Progenitor cell of endocrine pancreas (in vitro differentiated cells): ENCODE measurements at regions not wholly inside any gene's neighbourhood (a gene's known extent, or its start where the extent isn't known, plus 50 kb on each side); places are given as distances from the start of the nearest gene placed in this dataset.

Experiments used
- DNase-seq: peaks from one replicate; pipeline ENCODE4 v3.0.0; 2021; ENCODE audit warnings: low spot score; ENCODE audit not compliant: unreplicated experiment
- H3K27ac Mint-ChIP-seq: 2 replicates; pipeline ENCODE4 v1.8.0; 2021; ENCODE audit warnings: mild to moderate bottlenecking, moderate library complexity, mixed read lengths
- H3K27me3 Mint-ChIP-seq: 2 replicates; pipeline ENCODE4 v1.8.0; 2021; ENCODE audit warnings: mixed read lengths
- H3K36me3 Mint-ChIP-seq: 2 replicates; pipeline ENCODE4 v1.8.0; 2022; ENCODE audit warnings: mixed read lengths; ENCODE audit not compliant: insufficient read depth
- H3K4me1 Mint-ChIP-seq: 2 replicates; pipeline ENCODE4 v1.8.0; 2021; ENCODE audit warnings: low read depth, mixed read lengths
- H3K4me3 Mint-ChIP-seq: 2 replicates; pipeline ENCODE4 v1.8.0; 2021; ENCODE audit warnings: low read depth, mild to moderate bottlenecking, moderate library complexity, mixed read lengths
- H3K9me3 Mint-ChIP-seq: 2 replicates; pipeline ENCODE4 v1.8.0; 2021; ENCODE audit warnings: low read depth, mixed read lengths
- TF ChIP-seq, protein P1 (sequence below): fragments of 200-600 bp; sonication (generic); IDR thresholded peaks from one replicate; pipeline ENCODE4 v1.5.0; 2021; ENCODE audit warnings: antibody characterized with exemption, mild to moderate bottlenecking; ENCODE audit not compliant: unreplicated experiment

DNA sequence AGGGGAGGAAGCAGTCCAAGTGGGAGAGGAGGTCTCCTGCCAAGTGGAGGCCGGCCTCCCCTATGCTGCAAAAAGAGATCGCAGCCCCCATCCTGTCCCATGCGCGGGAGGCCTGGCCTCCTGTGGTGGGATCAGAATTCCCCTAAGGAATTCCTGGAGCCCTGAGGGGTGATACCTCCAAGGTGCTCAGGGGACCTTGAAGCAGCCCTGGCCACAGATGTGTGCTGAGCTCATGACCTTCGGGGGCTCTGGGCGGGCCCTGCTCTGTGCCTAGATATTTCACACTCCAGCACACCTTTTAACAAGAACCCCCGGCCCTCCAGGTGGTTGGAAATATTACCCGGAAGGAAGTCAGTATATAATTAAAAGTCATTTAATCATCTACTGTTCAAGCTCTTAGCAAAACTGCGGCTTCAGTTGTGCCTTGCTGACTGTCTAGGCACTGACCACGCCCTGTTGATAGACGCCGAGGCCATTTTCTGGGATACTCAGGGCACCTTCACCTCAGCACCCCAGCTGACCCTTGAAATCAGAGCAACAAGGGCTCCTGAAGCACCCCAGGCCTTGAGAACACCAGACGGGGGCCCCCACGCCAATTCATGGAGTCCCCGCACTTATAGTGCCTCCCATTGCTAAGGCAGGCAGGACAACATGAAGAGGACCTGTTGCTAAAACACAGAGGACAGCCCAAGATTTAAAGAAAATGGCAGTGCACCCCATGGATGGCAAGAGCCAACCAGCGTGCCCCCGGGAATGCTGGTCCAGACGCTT is 119.1 kb downstream of the NDUFA10 start:
- Mint-ChIP-seq H3K27me3 (peaks cover 6% of the 10 kb centered on the region), H3K4me1 (no peaks in the 10 kb centered on the region), H3K27ac (no peak overlapping the region), H3K4me3 (no peak overlapping the region), H3K9me3 (no peaks in the 10 kb centered on the region), H3K36me3 (no peaks in the 10 kb centered on the region)
- TF ChIP-seq, protein P1, sequence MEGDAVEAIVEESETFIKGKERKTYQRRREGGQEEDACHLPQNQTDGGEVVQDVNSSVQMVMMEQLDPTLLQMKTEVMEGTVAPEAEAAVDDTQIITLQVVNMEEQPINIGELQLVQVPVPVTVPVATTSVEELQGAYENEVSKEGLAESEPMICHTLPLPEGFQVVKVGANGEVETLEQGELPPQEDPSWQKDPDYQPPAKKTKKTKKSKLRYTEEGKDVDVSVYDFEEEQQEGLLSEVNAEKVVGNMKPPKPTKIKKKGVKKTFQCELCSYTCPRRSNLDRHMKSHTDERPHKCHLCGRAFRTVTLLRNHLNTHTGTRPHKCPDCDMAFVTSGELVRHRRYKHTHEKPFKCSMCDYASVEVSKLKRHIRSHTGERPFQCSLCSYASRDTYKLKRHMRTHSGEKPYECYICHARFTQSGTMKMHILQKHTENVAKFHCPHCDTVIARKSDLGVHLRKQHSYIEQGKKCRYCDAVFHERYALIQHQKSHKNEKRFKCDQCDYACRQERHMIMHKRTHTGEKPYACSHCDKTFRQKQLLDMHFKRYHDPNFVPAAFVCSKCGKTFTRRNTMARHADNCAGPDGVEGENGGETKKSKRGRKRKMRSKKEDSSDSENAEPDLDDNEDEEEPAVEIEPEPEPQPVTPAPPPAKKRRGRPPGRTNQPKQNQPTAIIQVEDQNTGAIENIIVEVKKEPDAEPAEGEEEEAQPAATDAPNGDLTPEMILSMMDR: no peak
- no peak for DNase-seq

DNA sequence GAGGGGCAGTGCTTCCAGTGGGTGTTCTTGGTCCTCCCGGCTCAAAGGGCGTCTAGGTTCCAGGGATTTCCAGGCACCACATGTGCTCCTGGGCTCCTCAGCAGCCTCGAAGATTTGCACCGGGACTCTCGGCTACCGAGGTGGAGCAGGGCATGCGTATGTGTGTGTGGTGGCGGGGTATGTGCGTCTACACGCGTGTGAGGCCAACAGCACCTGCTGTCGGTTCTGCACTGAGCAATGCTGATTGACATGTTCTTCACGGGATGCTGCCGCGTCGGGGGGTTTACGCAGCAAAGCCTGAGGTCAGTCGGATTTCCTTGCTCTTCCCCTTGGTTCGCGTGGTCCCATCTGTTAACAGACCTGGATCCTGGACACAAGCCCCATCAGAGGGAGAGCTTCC is 119.8 kb downstream of the NDUFA10 start:
- Mint-ChIP-seq H3K27ac (no peak overlapping the region), H3K4me3 (no peak overlapping the region), H3K36me3 (no peaks in the 10 kb centered on the region), H3K4me1 (no peaks in the 10 kb centered on the region), H3K27me3 (peaks cover 10% of the 10 kb centered on the region), H3K9me3 (no peaks in the 10 kb centered on the region)
- no peak for DNase-seq
- TF ChIP-seq, protein P1: no peak

DNA sequence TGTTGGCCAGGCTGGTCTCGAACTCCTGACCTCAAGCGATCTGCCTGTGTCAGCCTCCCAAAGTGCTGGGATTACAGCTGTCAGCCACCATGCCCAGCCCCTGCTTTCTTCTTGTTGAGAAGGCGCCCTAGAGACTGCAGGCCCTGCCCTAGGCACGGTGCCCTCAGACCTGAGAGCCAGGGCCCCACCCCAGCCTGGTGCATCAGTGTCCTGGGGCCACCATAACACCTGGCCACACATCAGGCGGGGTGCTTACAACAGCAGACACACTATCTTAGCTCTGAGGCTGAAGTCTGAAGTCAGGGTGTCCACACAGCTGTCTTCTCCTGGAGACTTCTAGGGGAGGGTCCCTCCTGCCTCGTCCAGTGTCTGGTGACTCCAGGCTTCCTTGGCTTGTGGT is 120.6 kb downstream of the NDUFA10 start:
- Mint-ChIP-seq H3K27me3 (peaks cover 10% of the 10 kb centered on the region), H3K27ac (no peak overlapping the region), H3K4me3 (no peak overlapping the region), H3K36me3 (no peaks in the 10 kb centered on the region), H3K9me3 (no peaks in the 10 kb centered on the region), H3K4me1 (no peaks in the 10 kb centered on the region)
- DNase-seq: no peak
- TF ChIP-seq, protein P1: no peak

DNA sequence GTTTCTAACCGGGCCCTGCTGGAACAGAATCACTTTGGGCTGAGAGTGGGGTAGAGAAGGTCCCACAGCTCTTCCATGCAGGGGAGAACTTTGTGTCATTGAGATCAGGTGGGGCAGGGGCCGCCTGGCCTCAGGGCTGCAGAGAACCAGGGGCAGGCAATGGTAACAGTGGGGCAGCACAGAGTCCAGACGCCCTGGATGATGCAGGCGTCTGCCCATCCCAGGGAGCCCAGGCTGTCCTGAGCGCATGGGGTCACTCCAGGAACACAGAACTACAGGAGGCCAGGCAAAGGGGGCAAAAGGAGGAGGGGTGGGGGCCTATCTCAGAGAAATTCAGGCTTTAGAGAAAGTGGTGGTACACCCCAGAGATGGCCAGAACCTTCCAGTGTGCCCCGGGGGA is 121.3 kb downstream of the NDUFA10 start:
- peak overlapping the region; percentile 49 for H3K27ac Mint-ChIP-seq
- TF ChIP-seq, protein P1: no peak
- peaks cover 10% of the 10 kb centered on the region for H3K27me3 Mint-ChIP-seq
- H3K36me3 Mint-ChIP-seq: no peaks in the 10 kb centered on the region
- H3K4me3 Mint-ChIP-seq: no peak overlapping the region
- no peak for DNase-seq
- H3K9me3 Mint-ChIP-seq: no peaks in the 10 kb centered on the region
- H3K4me1 Mint-ChIP-seq: no peaks in the 10 kb centered on the region

DNA sequence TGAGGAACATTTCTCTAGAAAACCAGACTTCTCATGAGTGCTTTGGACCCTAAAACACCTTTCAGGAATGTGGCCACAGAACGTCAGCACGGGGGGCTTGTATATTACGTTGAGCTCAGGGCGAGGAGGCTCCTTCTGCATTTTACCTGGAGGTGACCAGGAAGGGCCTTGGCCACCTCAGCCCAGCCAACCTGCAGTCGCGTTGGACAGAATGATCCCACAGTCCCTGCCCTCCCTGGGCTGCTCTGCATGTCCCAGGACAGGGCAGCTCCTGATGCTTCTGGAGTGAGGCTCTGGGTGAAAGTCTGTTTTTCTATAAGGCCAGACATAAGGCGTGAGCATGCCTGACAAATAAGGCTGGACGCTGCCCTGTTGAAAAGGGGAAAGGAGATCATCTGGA is 121.9 kb downstream of the NDUFA10 start:
- no peak overlapping the region for H3K4me3 Mint-ChIP-seq

More for the DNA sequence above, 121.9 kb downstream of the NDUFA10 start:
- H3K4me1 Mint-ChIP-seq: no peaks in the 10 kb centered on the region
- H3K36me3 Mint-ChIP-seq: no peaks in the 10 kb centered on the region
- peaks cover 10% of the 10 kb centered on the region for H3K27me3 Mint-ChIP-seq
- H3K9me3 Mint-ChIP-seq: no peaks in the 10 kb centered on the region
- no peak overlapping the region for H3K27ac Mint-ChIP-seq
- TF ChIP-seq, protein P1: no peak
- DNase-seq: no peak
